HFFc6 (cell line): ENCODE measurements at regions not wholly inside any gene's neighbourhood (a gene's known extent, or its start where the extent isn't known, plus 50 kb on each side); places are given as distances from the start of the nearest gene placed in this dataset.

Experiments
- DNase-seq: peaks from one replicate; pipeline ENCODE4 v3.0.0-alpha.2; 2018
- H3K27ac Mint-ChIP-seq: 2 replicates; pipeline ENCODE4 v1.8.0; 2020; ENCODE audit warnings: mild to moderate bottlenecking, mixed read lengths
- H3K27me3 Mint-ChIP-seq: 2 replicates; pipeline ENCODE4 v1.8.0; 2021; ENCODE audit warnings: mild to moderate bottlenecking, moderate library complexity, mixed read lengths; ENCODE audit not compliant: insufficient read depth
- H3K36me3 Mint-ChIP-seq: 2 replicates; pipeline ENCODE4 v1.8.0; 2021; ENCODE audit warnings: low read depth, mixed read lengths
- H3K4me1 Mint-ChIP-seq: 2 replicates; pipeline ENCODE4 v1.8.0; 2020; ENCODE audit warnings: low read depth, mixed read lengths
- H3K4me3 Mint-ChIP-seq: 2 replicates; pipeline ENCODE4 v1.8.0; 2020; ENCODE audit warnings: mild to moderate bottlenecking, moderate library complexity, mixed read lengths
- H3K9me3 Mint-ChIP-seq: 2 replicates; pipeline ENCODE4 v1.8.0; 2020; ENCODE audit warnings: mild to moderate bottlenecking, mixed read lengths
- CTCF ChIP-seq: fragments of 200-600 bp; sonication (generic); IDR thresholded peaks from 2 replicates; pipeline ENCODE4 v1.5.0; 2021; ENCODE audit warnings: antibody characterized with exemption, mild to moderate bottlenecking

DNA sequence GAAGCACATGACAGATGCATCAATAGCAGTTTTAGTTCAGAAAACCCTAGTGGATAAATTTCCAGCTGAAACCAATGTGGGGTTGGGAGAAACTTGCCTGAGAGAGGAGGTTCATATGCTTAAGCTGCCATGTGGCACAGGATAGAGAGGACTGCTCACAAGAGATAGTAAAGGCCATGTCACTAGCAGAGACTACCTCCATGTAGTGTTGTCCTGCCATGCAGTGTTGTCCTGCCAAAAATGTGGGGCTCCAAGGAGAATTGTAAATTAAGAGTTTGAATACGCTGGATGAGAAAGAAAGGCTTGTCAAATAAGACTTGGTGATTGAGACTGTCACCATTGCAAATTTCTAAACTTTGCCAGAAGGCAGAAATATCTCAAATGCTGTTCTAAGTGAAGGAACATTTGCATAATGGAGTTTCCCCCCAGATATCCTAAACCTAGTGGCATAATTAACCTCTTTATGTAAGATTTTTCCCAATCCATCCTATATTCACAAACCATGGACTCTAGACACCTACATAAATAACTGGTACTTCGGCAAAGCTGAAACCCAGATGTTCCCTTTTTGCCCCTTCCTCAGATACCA lies 938.3 kb upstream of the ALCAM start:
- no peak for DNase-seq
- no peak overlapping the region for H3K4me3 Mint-ChIP-seq
- H3K27me3 Mint-ChIP-seq, result peaks cover 4% of the 10 kb centered on the region
- H3K27ac Mint-ChIP-seq, result no peak overlapping the region
- H3K4me1 Mint-ChIP-seq, result peaks cover 28% of the 10 kb centered on the region
- no peaks in the 10 kb centered on the region; the same call in 1 of the 2 replicates for H3K9me3 Mint-ChIP-seq
- no peak for TF ChIP-seq CTCF
- no peaks in the 10 kb centered on the region for H3K36me3 Mint-ChIP-seq

DNA sequence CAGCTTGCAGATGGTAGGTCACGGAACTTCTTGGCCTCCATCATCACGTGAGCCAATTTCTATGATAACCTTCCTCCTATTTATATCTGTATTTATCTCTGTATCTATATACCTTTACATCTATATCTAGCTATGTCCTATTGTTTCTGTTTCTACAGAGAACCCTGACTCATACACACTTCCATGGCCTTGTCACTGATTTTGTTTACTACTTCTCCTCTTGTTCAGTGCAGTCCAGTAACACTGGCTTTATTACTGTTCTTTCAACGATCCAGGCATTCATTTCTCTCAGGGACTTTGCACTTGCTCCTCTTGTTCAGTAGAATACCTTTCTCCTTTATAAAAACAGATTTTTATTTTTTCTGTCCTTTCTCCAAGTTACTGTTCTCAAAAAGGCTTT lies 937.0 kb upstream of the ALCAM start:
- peaks cover 28% of the 10 kb centered on the region for H3K4me1 Mint-ChIP-seq
- no peaks in the 10 kb centered on the region for H3K36me3 Mint-ChIP-seq
- H3K27ac Mint-ChIP-seq, result no peak overlapping the region
- no peak for TF ChIP-seq CTCF
- H3K4me3 Mint-ChIP-seq, result no peak overlapping the region
- no peaks in the 10 kb centered on the region; the same call in 1 of the 2 replicates for H3K9me3 Mint-ChIP-seq
- DNase-seq, result no peak
- peaks cover 2% of the 10 kb centered on the region; the same call in 1 of the 2 replicates for H3K27me3 Mint-ChIP-seq

DNA sequence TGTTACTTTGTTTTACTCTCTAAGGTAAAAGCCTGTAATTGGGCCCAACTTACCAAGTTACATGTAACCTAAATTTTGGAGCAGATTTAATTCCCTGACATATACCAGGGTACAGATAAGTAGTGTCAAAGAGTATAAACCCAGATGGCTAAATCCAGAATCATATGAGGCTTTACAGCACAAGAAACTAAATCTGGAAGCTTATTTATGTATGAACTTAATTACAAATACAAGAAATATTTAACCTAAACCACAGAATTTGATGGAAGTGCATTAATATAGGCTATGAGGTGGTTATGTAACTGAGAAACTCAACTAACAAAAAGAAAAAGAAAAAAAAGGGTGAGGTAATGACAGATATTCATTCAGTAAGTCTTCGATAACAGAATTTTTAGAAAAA lies 930.2 kb upstream of the ALCAM start:
- no peak for TF ChIP-seq CTCF
- Mint-ChIP-seq H3K4me3 (no peak overlapping the region), H3K36me3 (no peaks in the 10 kb centered on the region), H3K27me3 (peaks cover 2% of the 10 kb centered on the region; the same call in 1 of the 2 replicates), H3K27ac (no peak overlapping the region), H3K9me3 (no peaks in the 10 kb centered on the region; the same call in 1 of the 2 replicates), H3K4me1 (peaks cover 50% of the 10 kb centered on the region)
- no peak for DNase-seq

- Mint-ChIP-seq H3K36me3 (no peaks in the 10 kb centered on the region), H3K4me3 (no peak overlapping the region), H3K9me3 (no peaks in the 10 kb centered on the region; the same call in 1 of the 2 replicates), H3K27ac (no peak overlapping the region), H3K4me1 (peaks cover 55% of the 10 kb centered on the region), H3K27me3 (peaks cover 2% of the 10 kb centered on the region; the same call in 1 of the 2 replicates)
- no peak for TF ChIP-seq CTCF
- peak; percentile 39 for DNase-seq
Measured at GRCh38 chr3:104437131-104437750, 929.5 kb upstream of the ALCAM start.

GRCh38 chr3:104437891-104438290 lies 928.8 kb upstream of the ALCAM start:
- Mint-ChIP-seq H3K4me3 (no peak overlapping the region), H3K4me1 (peaks cover 55% of the 10 kb centered on the region), H3K36me3 (no peaks in the 10 kb centered on the region), H3K27me3 (peaks cover 2% of the 10 kb centered on the region; the same call in 1 of the 2 replicates), H3K9me3 (no peaks in the 10 kb centered on the region; the same call in 1 of the 2 replicates), H3K27ac (no peak overlapping the region)
- peak; percentile 30 for DNase-seq
- no peak for TF ChIP-seq CTCF
